ENCODE measurements at regions not wholly inside any gene's neighbourhood (a gene's known extent, or its start where the extent isn't known, plus 50 kb on each side); places are given as distances from the start of the nearest gene placed in this dataset.
A peak's percentile ranks its signal among the peaks of the same experiment; 100 is the strongest.

DNA sequence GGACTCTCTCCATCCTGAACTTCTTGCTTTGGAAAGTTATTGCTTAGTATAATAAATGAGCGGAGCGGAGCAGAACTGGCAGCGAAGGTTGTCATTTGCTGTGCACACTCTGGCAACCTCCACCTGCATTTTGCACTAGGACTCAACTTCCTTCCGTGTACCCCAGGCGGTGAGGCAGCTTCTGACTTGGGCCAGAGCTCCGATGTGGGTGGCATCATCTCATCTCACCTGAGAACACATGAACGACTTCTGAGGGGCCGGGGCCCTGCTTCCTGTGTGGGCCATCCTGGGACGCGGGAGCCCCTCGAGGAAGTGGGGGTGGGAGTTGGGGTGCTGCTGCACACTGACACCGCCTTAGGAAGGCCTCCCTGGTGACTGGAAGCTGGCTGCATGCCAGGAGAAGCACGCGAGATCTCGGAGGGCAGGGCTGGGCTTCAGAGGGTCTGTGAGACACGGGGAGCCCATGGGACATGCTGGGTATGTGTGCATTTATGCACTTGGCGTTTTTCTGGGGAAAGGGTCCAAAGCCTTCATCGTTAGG, 56.5 kb upstream of the COL5A1 start:
- Mint-ChIP-seq H3K4me1 (peaks cover 17% of the 10 kb centered on the region), H3K9me3 (peaks cover 15% of the 10 kb centered on the region), H3K27me3 (ENCODE audit: low read depth) (no peaks in the 10 kb centered on the region), H3K27ac (no peak overlapping the region), H3K36me3 (peaks cover 7% of the 10 kb centered on the region), H3K4me3 (no peak overlapping the region)
- TF ChIP-seq, protein P1, sequence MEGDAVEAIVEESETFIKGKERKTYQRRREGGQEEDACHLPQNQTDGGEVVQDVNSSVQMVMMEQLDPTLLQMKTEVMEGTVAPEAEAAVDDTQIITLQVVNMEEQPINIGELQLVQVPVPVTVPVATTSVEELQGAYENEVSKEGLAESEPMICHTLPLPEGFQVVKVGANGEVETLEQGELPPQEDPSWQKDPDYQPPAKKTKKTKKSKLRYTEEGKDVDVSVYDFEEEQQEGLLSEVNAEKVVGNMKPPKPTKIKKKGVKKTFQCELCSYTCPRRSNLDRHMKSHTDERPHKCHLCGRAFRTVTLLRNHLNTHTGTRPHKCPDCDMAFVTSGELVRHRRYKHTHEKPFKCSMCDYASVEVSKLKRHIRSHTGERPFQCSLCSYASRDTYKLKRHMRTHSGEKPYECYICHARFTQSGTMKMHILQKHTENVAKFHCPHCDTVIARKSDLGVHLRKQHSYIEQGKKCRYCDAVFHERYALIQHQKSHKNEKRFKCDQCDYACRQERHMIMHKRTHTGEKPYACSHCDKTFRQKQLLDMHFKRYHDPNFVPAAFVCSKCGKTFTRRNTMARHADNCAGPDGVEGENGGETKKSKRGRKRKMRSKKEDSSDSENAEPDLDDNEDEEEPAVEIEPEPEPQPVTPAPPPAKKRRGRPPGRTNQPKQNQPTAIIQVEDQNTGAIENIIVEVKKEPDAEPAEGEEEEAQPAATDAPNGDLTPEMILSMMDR (IDR thresholded peaks at IDR 0.05; ENCODE audit: unreplicated experiment), result no peak
- peak in 1 of 2 experiments; percentile 37 for DNase-seq (ENCODE audit: low spot score in 2 of 2, unreplicated experiment in 2 of 2)

DNA sequence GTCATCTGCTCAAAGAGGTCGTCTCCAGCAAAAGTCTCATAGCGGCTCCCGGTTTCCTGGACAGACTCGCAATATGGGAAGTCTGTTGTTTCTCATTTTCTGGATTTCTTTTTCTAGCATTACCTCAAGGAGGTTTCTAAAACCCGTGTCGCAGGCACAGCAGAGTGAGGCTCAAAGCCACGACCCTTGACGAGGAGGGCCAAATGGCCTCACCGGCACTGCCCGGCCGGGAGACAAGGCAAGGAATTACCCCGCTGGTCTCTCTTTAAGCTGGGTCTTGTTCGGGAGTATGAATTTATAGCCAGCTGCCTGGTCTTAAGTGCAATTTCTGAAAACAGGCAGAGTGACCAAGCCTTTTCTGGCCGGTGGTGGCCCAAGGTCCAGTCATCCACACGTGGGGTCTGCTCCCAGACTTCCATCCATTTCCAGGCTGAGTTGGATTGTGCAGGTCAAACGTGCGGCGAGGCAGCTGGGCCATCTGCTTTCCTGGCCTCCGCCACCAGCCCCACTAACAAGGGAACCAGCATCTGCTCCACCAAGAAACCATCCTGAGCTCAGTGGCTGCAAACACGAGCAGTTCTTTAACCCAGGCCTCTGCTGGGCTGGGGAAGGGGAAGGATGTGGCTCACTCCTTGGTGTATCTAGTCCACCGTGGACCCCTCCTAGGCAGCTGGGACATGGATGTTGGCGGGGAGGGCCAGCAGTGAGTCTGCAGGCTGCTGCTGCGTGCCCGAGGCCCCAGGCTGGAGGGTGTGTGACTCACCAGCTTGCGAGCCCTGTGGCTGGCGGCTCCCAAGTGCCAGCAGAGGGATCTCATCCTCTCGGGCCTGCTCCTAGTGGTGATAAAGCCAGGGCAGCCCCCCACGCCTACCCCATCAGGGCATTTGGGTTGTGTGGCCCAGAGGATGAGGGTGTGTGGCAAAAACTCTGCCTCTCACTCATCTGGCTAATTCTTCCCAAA, 55.6 kb upstream of the COL5A1 start:
- Mint-ChIP-seq H3K36me3 (peaks cover 2% of the 10 kb centered on the region), H3K9me3 (peaks cover 8% of the 10 kb centered on the region), H3K4me1 (peaks cover 26% of the 10 kb centered on the region), H3K27ac (peak overlapping the region; percentile 66), H3K27me3 (ENCODE audit: low read depth) (no peaks in the 10 kb centered on the region), H3K4me3 (no peak overlapping the region)
- TF ChIP-seq, protein P1 (IDR thresholded peaks at IDR 0.05; ENCODE audit: unreplicated experiment), result no peak
- DNase-seq (ENCODE audit: low spot score in 2 of 2, unreplicated experiment in 2 of 2), result peak in 1 of 2 experiments; percentile 30

DNA sequence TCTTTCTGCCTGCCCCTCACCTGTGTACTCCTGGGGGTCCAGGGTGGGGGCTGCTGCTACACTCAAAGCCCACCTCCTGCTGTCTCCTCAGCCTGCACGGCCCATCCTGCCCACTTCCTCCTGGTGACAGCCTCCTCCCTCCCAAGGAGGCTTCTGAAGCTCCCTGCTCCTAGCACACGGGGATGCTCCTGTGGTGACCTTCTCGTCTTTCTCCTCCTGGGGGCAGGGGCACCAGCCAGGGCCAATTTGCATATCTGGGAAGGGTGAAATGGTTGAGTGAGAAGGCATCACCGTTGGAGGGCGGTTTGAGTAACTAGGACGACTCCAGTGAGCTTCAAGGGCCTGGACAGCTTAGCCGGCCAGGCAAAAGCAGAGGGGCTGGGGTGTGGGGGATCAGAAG, 51.9 kb upstream of the COL5A1 start:
- Mint-ChIP-seq H3K27ac (no peak overlapping the region), H3K36me3 (no peaks in the 10 kb centered on the region), H3K4me1 (peaks cover 49% of the 10 kb centered on the region), H3K4me3 (no peak overlapping the region), H3K9me3 (no peaks in the 10 kb centered on the region), H3K27me3 (ENCODE audit: low read depth) (no peaks in the 10 kb centered on the region)
- TF ChIP-seq, protein P1 (IDR thresholded peaks at IDR 0.05; ENCODE audit: unreplicated experiment), result no peak
- no peak for DNase-seq (ENCODE audit: low spot score in 2 of 2, unreplicated experiment in 2 of 2)

DNA sequence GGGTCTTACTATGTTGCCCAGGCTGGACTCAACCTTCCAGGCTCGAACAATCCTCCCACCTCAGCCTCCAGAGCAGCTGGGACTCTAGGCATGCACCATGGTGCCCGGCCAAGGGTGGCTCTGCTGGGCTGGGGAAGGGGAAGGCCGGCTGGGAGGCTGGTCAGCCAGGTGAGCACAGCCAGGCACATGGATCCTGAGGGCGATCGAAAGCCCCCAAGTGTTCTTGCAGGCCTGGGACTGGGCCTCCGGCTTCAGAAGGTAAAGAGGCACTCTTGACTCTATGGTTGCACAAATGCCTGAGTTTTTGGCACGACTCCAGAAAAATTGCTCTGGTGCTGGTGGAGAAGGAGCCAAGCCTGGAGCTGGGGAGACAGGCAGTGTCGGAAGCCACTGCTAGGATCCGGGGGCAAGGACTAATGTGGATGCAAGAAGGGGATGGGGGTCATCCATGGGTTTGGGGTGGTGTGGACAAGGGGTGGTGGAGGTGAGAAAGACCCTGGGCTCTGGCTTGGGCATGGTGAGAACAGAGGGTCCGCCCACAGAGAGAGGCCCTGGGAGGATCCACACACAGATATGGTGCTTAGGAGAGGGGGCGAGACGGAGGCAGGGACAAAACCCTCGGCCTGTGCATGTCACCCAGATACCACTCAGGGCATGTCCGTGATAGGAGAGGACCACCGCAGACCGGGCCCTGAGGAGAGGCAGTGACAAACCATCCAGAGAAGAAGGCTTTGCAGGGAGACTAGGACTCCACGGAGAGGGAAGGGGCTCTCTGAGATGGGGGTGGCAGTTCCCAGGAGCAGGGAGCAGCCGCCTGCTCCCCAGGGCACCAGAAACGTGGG, 51.1 kb upstream of the COL5A1 start:
- Mint-ChIP-seq H3K4me1 (peaks cover 44% of the 10 kb centered on the region), H3K4me3 (no peak overlapping the region), H3K27ac (peak overlapping the region; percentile 86), H3K27me3 (ENCODE audit: low read depth) (no peaks in the 10 kb centered on the region), H3K36me3 (no peaks in the 10 kb centered on the region), H3K9me3 (no peaks in the 10 kb centered on the region)
- TF ChIP-seq, protein P1 (IDR thresholded peaks at IDR 0.05; ENCODE audit: unreplicated experiment), result no peak
- no peak for DNase-seq (ENCODE audit: low spot score in 2 of 2, unreplicated experiment in 2 of 2)

DNA sequence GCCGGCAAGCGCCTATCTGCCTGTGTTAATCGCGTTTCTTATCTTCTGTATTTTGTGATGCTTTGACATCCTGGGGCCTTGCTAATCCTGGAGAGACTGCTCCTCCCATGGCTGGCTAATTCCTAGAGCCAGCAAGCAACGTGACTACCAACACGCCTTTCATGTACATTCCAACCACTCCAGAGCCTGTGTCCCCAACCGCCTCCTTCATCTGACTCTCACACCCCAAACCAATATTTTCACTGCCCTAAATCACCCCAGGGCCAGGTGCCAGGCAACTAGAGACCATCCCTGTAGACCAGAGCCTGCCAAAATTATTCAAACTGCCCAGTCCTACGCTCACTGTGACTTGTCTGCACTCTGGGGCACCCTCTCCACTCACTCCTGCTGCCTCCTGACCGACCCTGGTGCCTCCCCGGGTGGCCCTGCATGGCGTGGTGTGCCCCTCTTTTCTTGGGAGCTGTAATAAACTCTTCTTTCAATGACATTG, 50.5 kb upstream of the COL5A1 start:
- Mint-ChIP-seq H3K27ac (peak overlapping the region; percentile 86), H3K4me3 (no peak overlapping the region), H3K9me3 (no peaks in the 10 kb centered on the region), H3K4me1 (peaks cover 41% of the 10 kb centered on the region), H3K36me3 (no peaks in the 10 kb centered on the region), H3K27me3 (ENCODE audit: low read depth) (no peaks in the 10 kb centered on the region)
- TF ChIP-seq, protein P1 (IDR thresholded peaks at IDR 0.05; ENCODE audit: unreplicated experiment), result no peak
- DNase-seq (ENCODE audit: low spot score in 2 of 2, unreplicated experiment in 2 of 2), result no peak

All from mesothelial cell of epicardium (in vitro differentiated cells).